Tibial artery (tissue), 4 donors: ENCODE measurements at regions not wholly inside any gene's neighbourhood (a gene's known extent, or its start where the extent isn't known, plus 50 kb on each side); places are given as distances from the start of the nearest gene placed in this dataset.

Experiments used
- DNase-seq, 2 donors: peaks; one replicate each; pipeline ENCODE4 v3.0.0-alpha.2; 2019
- H3K27ac ChIP-seq, 2 donors: fragments of 200-600 bp; sonication (generic) in 1 of 2; 1 replicate in 1 of 2; 2 replicates in 1 of 2; pipeline ENCODE4 v1.5.1; 2018 to 2019; ENCODE audit warnings: mild to moderate bottlenecking in 1 of 2
- H3K27me3 ChIP-seq, 2 donors: fragments of 200-600 bp; sonication (generic) in 1 of 2; one replicate each; pipeline versions ENCODE4 v1.5.1 to v1.6.0; 2016 to 2019
- H3K36me3 ChIP-seq, 3 donors: fragments of 200-600 bp; sonication (generic) in 2 of 3; one replicate each; pipeline ENCODE4 v1.5.1; 2016 to 2019; ENCODE audit warnings: mild to moderate bottlenecking in 2 of 3
- H3K4me1 ChIP-seq, 4 donors: fragments of 200-600 bp; sonication (generic) in 2 of 4; 1 replicate in 3 of 4; 2 replicates in 1 of 4; pipeline ENCODE4 v1.5.1; 2016 to 2019
- H3K4me3 ChIP-seq, 2 donors: fragments of 200-600 bp; sonication (generic) in 1 of 2; 1 replicate in 1 of 2; 2 replicates in 1 of 2; pipeline ENCODE4 v1.5.1; 2018 to 2019; ENCODE audit warnings: mild to moderate bottlenecking in 2 of 2
- H3K9me3 ChIP-seq, 3 donors: fragments of 200-600 bp; sonication (generic) in 1 of 3; one replicate each; pipeline ENCODE4 v1.5.1; 2016 to 2019
- intact Hi-C: fragments of 100-400 bp; cut with DNase I; formaldehyde crosslinking; loops from one replicate; pipeline ENCODE4 v1.15.0; 2023; ENCODE audit warnings: low total_unique reads
- TF ChIP-seq, protein P1 (sequence below), 2 experiments: fragments of 200-600 bp in 1 of 2; fragments of 450-650 bp in 1 of 2; IDR thresholded peaks; one replicate each; pipeline ENCODE4 v1.5.1; 2017 to 2019; ENCODE audit warnings: antibody characterized with exemption in 2 of 2, mild to moderate bottlenecking in 1 of 2, moderate library complexity in 1 of 2

DNA sequence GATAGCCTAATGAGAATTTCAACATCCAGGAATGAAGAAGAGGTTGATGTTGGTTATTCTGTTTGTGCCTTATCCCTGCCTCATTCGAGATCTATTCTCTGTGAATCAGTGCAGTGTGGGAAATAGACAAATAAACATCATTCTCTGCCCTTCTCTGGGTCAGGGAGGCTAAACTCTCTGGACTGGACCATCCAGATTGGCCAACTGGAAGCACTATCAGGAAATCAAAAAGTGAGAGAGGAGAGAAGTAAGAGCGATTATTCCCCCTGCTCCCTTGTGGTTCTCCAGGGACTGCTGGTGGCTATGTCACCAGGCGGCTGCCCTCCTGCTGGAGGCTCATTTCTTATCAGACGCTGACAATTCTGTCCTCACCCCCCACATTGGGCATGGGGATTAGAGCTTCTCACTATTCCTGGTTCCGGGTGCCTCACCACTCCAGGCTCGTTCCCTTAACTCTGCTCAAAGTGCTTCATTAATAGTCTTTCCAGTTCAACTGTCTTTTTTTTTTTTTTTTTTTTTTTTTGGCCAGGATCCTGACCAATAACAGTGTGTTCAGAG, 201.7 kb upstream of the RREB1 start:
- TF ChIP-seq, protein P1, sequence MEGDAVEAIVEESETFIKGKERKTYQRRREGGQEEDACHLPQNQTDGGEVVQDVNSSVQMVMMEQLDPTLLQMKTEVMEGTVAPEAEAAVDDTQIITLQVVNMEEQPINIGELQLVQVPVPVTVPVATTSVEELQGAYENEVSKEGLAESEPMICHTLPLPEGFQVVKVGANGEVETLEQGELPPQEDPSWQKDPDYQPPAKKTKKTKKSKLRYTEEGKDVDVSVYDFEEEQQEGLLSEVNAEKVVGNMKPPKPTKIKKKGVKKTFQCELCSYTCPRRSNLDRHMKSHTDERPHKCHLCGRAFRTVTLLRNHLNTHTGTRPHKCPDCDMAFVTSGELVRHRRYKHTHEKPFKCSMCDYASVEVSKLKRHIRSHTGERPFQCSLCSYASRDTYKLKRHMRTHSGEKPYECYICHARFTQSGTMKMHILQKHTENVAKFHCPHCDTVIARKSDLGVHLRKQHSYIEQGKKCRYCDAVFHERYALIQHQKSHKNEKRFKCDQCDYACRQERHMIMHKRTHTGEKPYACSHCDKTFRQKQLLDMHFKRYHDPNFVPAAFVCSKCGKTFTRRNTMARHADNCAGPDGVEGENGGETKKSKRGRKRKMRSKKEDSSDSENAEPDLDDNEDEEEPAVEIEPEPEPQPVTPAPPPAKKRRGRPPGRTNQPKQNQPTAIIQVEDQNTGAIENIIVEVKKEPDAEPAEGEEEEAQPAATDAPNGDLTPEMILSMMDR (IDR thresholded peaks at IDR 0.05) = no peak
- peaks cover 0 to 5% of the 10 kb centered on the region in 2 donors for H3K27me3 ChIP-seq
- DNase-seq = no peak
- intact Hi-C loops = no loop called here
- H3K4me3 ChIP-seq = no peak overlapping the region
- H3K36me3 ChIP-seq = no peaks in the 10 kb centered on the region
- no peaks in the 10 kb centered on the region for H3K9me3 ChIP-seq
- no peak overlapping the region for H3K27ac ChIP-seq
- no peaks in the 10 kb centered on the region for H3K4me1 ChIP-seq

DNA sequence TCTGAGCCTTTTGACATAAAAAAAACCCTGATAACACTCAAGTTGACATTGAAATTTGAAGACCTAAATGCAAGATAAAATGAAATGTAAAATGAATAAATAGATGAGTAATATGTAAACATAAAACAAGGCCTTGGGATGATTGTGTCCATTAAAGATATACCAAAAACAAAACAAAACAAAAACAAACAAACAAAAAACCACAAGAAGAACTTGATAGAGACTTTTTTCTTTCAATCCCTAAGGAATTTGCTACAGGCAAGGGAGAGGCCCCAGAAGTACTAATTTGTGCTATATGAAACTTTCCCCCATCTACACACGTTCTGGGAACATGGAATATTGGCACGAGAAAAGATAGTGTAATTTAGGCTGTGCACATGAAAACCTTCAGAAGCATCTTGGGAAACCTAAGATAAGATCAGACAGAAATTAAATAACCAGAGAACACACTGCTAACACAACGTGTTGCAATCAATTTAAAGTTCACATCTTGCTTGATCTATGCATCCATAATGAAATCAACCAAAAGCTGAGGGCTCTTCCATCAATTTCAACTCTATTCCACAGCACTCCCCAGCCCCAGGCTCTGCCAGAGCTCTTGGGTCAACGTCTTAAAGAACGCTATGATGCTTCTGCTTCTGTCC, 201.1 kb upstream of the RREB1 start:
- TF ChIP-seq, protein P1 (IDR thresholded peaks at IDR 0.05) = no peak
- intact Hi-C loops = no loop called here
- H3K36me3 ChIP-seq = no peaks in the 10 kb centered on the region
- H3K27ac ChIP-seq = no peak overlapping the region
- DNase-seq = no peak
- H3K4me1 ChIP-seq = no peaks in the 10 kb centered on the region
- peaks cover 0 to 5% of the 10 kb centered on the region in 2 donors for H3K27me3 ChIP-seq
- no peak overlapping the region for H3K4me3 ChIP-seq
- no peaks in the 10 kb centered on the region for H3K9me3 ChIP-seq

DNA sequence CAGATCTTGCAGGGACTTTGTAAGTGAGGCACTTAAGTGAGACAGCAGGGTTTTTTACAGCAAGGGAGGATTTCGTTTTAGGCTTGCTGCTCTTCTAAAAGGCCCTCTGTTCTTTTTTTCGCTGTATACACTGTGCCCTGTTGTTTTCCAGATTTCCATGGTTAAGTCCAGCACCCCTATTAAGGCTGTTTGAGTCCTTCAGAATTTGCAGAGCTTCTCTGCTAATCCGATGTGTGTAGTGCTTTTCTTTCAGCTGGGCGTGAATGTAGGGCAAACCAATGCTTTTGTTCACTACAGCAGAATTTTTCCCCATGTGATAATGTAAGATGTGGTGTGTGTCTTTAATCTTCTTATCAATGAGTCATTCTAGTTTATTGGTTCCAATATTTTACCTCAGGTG, 200.5 kb upstream of the RREB1 start:
- no peak overlapping the region for H3K4me3 ChIP-seq
- H3K9me3 ChIP-seq = no peaks in the 10 kb centered on the region
- H3K27ac ChIP-seq = no peak overlapping the region
- H3K4me1 ChIP-seq = no peaks in the 10 kb centered on the region
- H3K36me3 ChIP-seq = no peaks in the 10 kb centered on the region
- intact Hi-C loops = no loop called here
- DNase-seq = no peak
- TF ChIP-seq, protein P1 (IDR thresholded peaks at IDR 0.05) = no peak
- H3K27me3 ChIP-seq = peaks cover 0 to 9% of the 10 kb centered on the region in 2 donors

DNA sequence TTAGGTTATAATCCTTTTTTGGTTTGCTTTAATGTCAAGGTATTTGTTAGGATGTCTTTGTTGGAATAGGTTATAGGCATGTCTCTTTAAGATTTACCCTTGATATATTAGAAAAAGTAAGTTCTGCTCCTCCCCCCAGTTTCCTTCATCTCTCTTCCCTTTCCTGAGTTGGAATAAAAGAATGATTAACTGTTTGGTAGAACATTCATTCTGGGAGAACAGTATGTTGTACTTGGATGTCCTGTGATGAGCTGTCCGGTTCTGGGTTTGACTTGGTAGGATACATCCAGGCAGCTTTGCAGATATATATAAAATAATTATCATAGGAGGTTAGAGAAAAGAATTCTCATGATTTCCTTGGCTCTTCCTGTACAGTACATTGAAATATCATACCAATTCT, 199.6 kb upstream of the RREB1 start:
- TF ChIP-seq, protein P1 (IDR thresholded peaks at IDR 0.05) = no peak
- intact Hi-C loops = no loop called here
- Histone ChIP-seq H3K27ac (no peak overlapping the region), H3K27me3 (peaks cover 0 to 9% of the 10 kb centered on the region in 2 donors), H3K36me3 (no peaks in the 10 kb centered on the region), H3K4me3 (no peak overlapping the region), H3K4me1 (no peaks in the 10 kb centered on the region), H3K9me3 (no peaks in the 10 kb centered on the region)
- no peak for DNase-seq

DNA sequence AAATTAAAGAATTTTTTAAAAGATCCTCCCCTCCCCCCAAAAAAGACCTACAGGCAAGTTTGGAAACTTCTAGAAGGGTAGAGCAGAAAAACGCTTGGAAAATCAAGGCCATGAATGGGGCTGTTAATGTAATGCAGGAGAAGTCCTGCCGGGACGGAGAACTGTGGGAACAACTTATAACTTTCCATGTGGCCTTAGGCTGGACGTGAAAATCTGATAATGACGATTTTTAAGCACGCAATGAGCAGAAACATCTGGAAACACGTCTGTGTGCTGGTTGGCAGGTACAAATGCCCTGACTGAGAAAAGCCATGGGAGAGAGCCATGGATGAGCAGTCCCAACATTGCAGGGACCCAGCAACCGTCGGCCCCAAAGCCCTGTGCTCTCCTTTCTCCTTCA, 198.7 kb upstream of the RREB1 start:
- Histone ChIP-seq H3K27ac (no peak overlapping the region), H3K4me3 (no peak overlapping the region), H3K4me1 (no peaks in the 10 kb centered on the region), H3K9me3 (no peaks in the 10 kb centered on the region), H3K27me3 (peaks cover 0 to 9% of the 10 kb centered on the region in 2 donors), H3K36me3 (no peaks in the 10 kb centered on the region)
- TF ChIP-seq, protein P1 (IDR thresholded peaks at IDR 0.05) = no peak
- no peak for DNase-seq
- intact Hi-C loops = no loop called here
